Activated naive CD8-positive, alpha-beta T cell treated with anti-CD3 and anti-CD28 coated beads, Interleukin-2, amount 10 ng/mL, durations not matched to agents 7 days and 5 days (primary cell): ENCODE measurements at regions not wholly inside any gene's neighbourhood (a gene's known extent, or its start where the extent isn't known, plus 50 kb on each side); places are given as distances from the start of the nearest gene placed in this dataset.

Source experiments
- ATAC-seq: fragments of 150-1000 bp; cut with Tn5 transposase; one replicate; pipeline ENCODE4 v1.10.0; 2021; ENCODE audit warnings: low read depth, moderate library complexity
- POLR2A ChIA-PET: fragments of 350-600 bp; sonication (Branson Sonifier 250); formaldehyde crosslinking; loops from one replicate; lab custom pipeline; 2021; ENCODE audit warnings: antibody characterized with exemption; lab: Charles Lee
- DNase-seq: peaks from one replicate; pipeline ENCODE4 v3.0.0; 2021
- H3K27ac Mint-ChIP-seq: one replicate; pipeline ENCODE4 v1.8.0; 2022; ENCODE audit warnings: mild to moderate bottlenecking, mixed read lengths
- H3K27me3 Mint-ChIP-seq: one replicate; pipeline ENCODE4 v1.8.0; 2022; ENCODE audit warnings: mild to moderate bottlenecking, moderate library complexity, mixed read lengths
- H3K36me3 Mint-ChIP-seq: one replicate; pipeline ENCODE4 v1.8.0; 2021; ENCODE audit warnings: mild to moderate bottlenecking, mixed read lengths
- H3K4me1 Mint-ChIP-seq: one replicate; pipeline ENCODE4 v1.8.0; 2021; ENCODE audit warnings: mixed read lengths
- H3K4me3 Mint-ChIP-seq: one replicate; pipeline ENCODE4 v1.8.0; 2022; ENCODE audit warnings: mild to moderate bottlenecking, moderate library complexity, mixed read lengths
- H3K9me3 Mint-ChIP-seq: one replicate; pipeline ENCODE4 v1.8.0; 2021; ENCODE audit warnings: mixed read lengths

- POLR2A ChIA-PET = no interaction called here
- H3K4me1 Mint-ChIP-seq = no peaks in the 10 kb centered on the region
- peaks cover 12% of the 10 kb centered on the region for H3K27me3 Mint-ChIP-seq
- H3K4me3 Mint-ChIP-seq = no peak overlapping the region
- ATAC-seq = no peak
- H3K36me3 Mint-ChIP-seq = no peaks in the 10 kb centered on the region
- no peaks in the 10 kb centered on the region for H3K9me3 Mint-ChIP-seq
- H3K27ac Mint-ChIP-seq = no peak overlapping the region
- DNase-seq = no peak
Observed at GRCh38 chr5:74112372-74113195, 486.6 kb downstream of the ARHGEF28 start.

GRCh38 chr5:74111764-74112163 is 485.8 kb downstream of the ARHGEF28 start:
- Mint-ChIP-seq H3K27me3 (peaks cover 15% of the 10 kb centered on the region), H3K4me3 (no peak overlapping the region), H3K27ac (no peak overlapping the region), H3K9me3 (no peaks in the 10 kb centered on the region), H3K36me3 (no peaks in the 10 kb centered on the region), H3K4me1 (no peaks in the 10 kb centered on the region)
- no peak for ATAC-seq
- DNase-seq = no peak
- POLR2A ChIA-PET = no interaction called here

GRCh38 chr5:74109344-74109743 is 483.3 kb downstream of the ARHGEF28 start:
- no peaks in the 10 kb centered on the region for H3K9me3 Mint-ChIP-seq
- POLR2A ChIA-PET = no interaction called here
- ATAC-seq (no peak), DNase-seq (no peak)
- no peaks in the 10 kb centered on the region for H3K4me1 Mint-ChIP-seq
- no peak overlapping the region for H3K27ac Mint-ChIP-seq
- no peak overlapping the region for H3K4me3 Mint-ChIP-seq
- peaks cover 11% of the 10 kb centered on the region for H3K27me3 Mint-ChIP-seq
- H3K36me3 Mint-ChIP-seq = no peaks in the 10 kb centered on the region

GRCh38 chr5:74107899-74108298 is 481.9 kb downstream of the ARHGEF28 start:
- POLR2A ChIA-PET = no interaction called here
- Mint-ChIP-seq H3K36me3 (no peaks in the 10 kb centered on the region), H3K27ac (no peak overlapping the region), H3K27me3 (peaks cover 9% of the 10 kb centered on the region), H3K4me3 (no peak overlapping the region), H3K4me1 (no peaks in the 10 kb centered on the region), H3K9me3 (no peaks in the 10 kb centered on the region)
- DNase-seq = no peak
- no peak for ATAC-seq

- Mint-ChIP-seq H3K9me3 (no peaks in the 10 kb centered on the region), H3K27me3 (peaks cover 7% of the 10 kb centered on the region), H3K4me3 (no peak overlapping the region), H3K4me1 (no peaks in the 10 kb centered on the region), H3K27ac (no peak overlapping the region), H3K36me3 (no peaks in the 10 kb centered on the region)
- ATAC-seq (no peak), DNase-seq (no peak)
- POLR2A ChIA-PET = no interaction called here
Observed at GRCh38 chr5:74105126-74105780, 479.3 kb downstream of the ARHGEF28 start.

GRCh38 chr5:74103131-74104023 is 477.4 kb downstream of the ARHGEF28 start:
- no peak for ATAC-seq

GRCh38 chr5:74100268-74100665 is 474.3 kb downstream of the ARHGEF28 start:
- POLR2A ChIA-PET = no interaction called here
- Mint-ChIP-seq H3K9me3 (peaks cover 3% of the 10 kb centered on the region), H3K27me3 (no peaks in the 10 kb centered on the region), H3K27ac (no peak overlapping the region), H3K36me3 (no peaks in the 10 kb centered on the region), H3K4me3 (no peak overlapping the region), H3K4me1 (no peaks in the 10 kb centered on the region)
- DNase-seq = no peak
- ATAC-seq = no peak

More at GRCh38 chr5:74103131-74104023, 477.4 kb downstream of the ARHGEF28 start:
- Mint-ChIP-seq H3K4me3 (no peak overlapping the region), H3K27ac (no peak overlapping the region), H3K27me3 (peaks cover 3% of the 10 kb centered on the region), H3K4me1 (no peaks in the 10 kb centered on the region), H3K36me3 (no peaks in the 10 kb centered on the region), H3K9me3 (peaks cover 3% of the 10 kb centered on the region)
- POLR2A ChIA-PET = no interaction called here
- DNase-seq = no peak

GRCh38 chr5:74099538-74100267 is 473.7 kb downstream of the ARHGEF28 start:
- POLR2A ChIA-PET = no interaction called here
- Mint-ChIP-seq H3K4me1 (no peaks in the 10 kb centered on the region), H3K36me3 (no peaks in the 10 kb centered on the region), H3K4me3 (no peak overlapping the region), H3K27ac (no peak overlapping the region), H3K27me3 (no peaks in the 10 kb centered on the region), H3K9me3 (peaks cover 3% of the 10 kb centered on the region)
- DNase-seq (no peak), ATAC-seq (no peak)

GRCh38 chr5:74098941-74099340 is 472.9 kb downstream of the ARHGEF28 start:
- no peaks in the 10 kb centered on the region for H3K36me3 Mint-ChIP-seq
- no peak overlapping the region for H3K4me3 Mint-ChIP-seq
- no peaks in the 10 kb centered on the region for H3K27me3 Mint-ChIP-seq
- no peak overlapping the region for H3K27ac Mint-ChIP-seq
- DNase-seq = no peak
- POLR2A ChIA-PET = no interaction called here
- no peak for ATAC-seq
- peaks cover 3% of the 10 kb centered on the region for H3K9me3 Mint-ChIP-seq
- H3K4me1 Mint-ChIP-seq = no peaks in the 10 kb centered on the region

- no peak for DNase-seq
- POLR2A ChIA-PET = no interaction called here
- no peak for ATAC-seq
- Mint-ChIP-seq H3K4me3 (no peak overlapping the region), H3K27me3 (no peaks in the 10 kb centered on the region), H3K27ac (no peak overlapping the region), H3K9me3 (peaks cover 3% of the 10 kb centered on the region), H3K36me3 (no peaks in the 10 kb centered on the region), H3K4me1 (no peaks in the 10 kb centered on the region)
Observed at GRCh38 chr5:74098456-74098855, 472.5 kb downstream of the ARHGEF28 start.

- DNase-seq = no peak
- Mint-ChIP-seq H3K9me3 (peaks cover 3% of the 10 kb centered on the region), H3K27me3 (no peaks in the 10 kb centered on the region), H3K4me1 (no peaks in the 10 kb centered on the region), H3K36me3 (no peaks in the 10 kb centered on the region), H3K4me3 (no peak overlapping the region), H3K27ac (no peak overlapping the region)
- no peak for ATAC-seq
- POLR2A ChIA-PET = no interaction called here
Observed at GRCh38 chr5:74096325-74096724, 470.3 kb downstream of the ARHGEF28 start.

GRCh38 chr5:74095871-74096270 is 469.9 kb downstream of the ARHGEF28 start:
- Mint-ChIP-seq H3K9me3 (peaks cover 3% of the 10 kb centered on the region), H3K4me3 (no peak overlapping the region), H3K36me3 (no peaks in the 10 kb centered on the region), H3K4me1 (no peaks in the 10 kb centered on the region), H3K27ac (no peak overlapping the region), H3K27me3 (no peaks in the 10 kb centered on the region)
- DNase-seq = no peak
- ATAC-seq = no peak
- POLR2A ChIA-PET = no interaction called here

GRCh38 chr5:74094782-74095108 is 468.7 kb downstream of the ARHGEF28 start:
- Mint-ChIP-seq H3K4me1 (no peaks in the 10 kb centered on the region), H3K27ac (no peak overlapping the region), H3K9me3 (peaks cover 3% of the 10 kb centered on the region), H3K27me3 (no peaks in the 10 kb centered on the region), H3K36me3 (no peaks in the 10 kb centered on the region), H3K4me3 (no peak overlapping the region)
- DNase-seq (no peak), ATAC-seq (no peak)
- POLR2A ChIA-PET = no interaction called here
